Loucy (cell line): ENCODE measurements at regions not wholly inside any gene's neighbourhood (a gene's known extent, or its start where the extent isn't known, plus 50 kb on each side); places are given as distances from the start of the nearest gene placed in this dataset.

Source experiments
- CTCF ChIP-seq: fragments of 200-600 bp; sonication (generic); conservative IDR thresholded peaks from 2 replicates; pipeline ENCODE4 v1.5.1; 2014; ENCODE audit warnings: mild to moderate bottlenecking, antibody characterized with exemption, low read length
- EZH2phosphoT487 ChIP-seq: fragments of 200-600 bp; IDR thresholded peaks from 2 replicates; pipeline ENCODE4 v1.6.1; 2018; ENCODE audit warnings: antibody characterized with exemption, mild to moderate bottlenecking, moderate library complexity, borderline replicate concordance

GRCh38 chr7:22630069-22630468, 96.9 kb upstream of the IL6 start:
- no peak for TF ChIP-seq CTCF
- no peak for TF ChIP-seq EZH2phosphoT487
